H9 (cell line): ENCODE measurements at regions not wholly inside any gene's neighbourhood (a gene's known extent, or its start where the extent isn't known, plus 50 kb on each side); places are given as distances from the start of the nearest gene placed in this dataset.

Experiments used
- DNase-seq: peaks from one replicate; pipeline ENCODE4 v3.0.0-alpha.2; 2017
- H2AFZ ChIP-seq: one replicate; pipeline ENCODE4 v1.6.1; 2013; ENCODE audit warnings: mild to moderate bottlenecking, low read length, control low read depth, moderate library complexity
- H2AK5ac ChIP-seq: 2 replicates; pipeline ENCODE4 v1.6.1; 2013; ENCODE audit warnings: low read length, control low read depth, mixed read lengths; ENCODE audit not compliant: insufficient read length
- H2BK120ac ChIP-seq: one replicate; pipeline ENCODE4 v1.6.1; 2013; ENCODE audit warnings: low read depth, mild to moderate bottlenecking, low read length, control low read depth, inconsistent platforms; ENCODE audit not compliant: poor library complexity, severe bottlenecking
- H2BK12ac ChIP-seq: 2 replicates; pipeline ENCODE4 v1.6.1; 2013; ENCODE audit warnings: low read length, control low read depth, mixed read lengths, low read depth; ENCODE audit not compliant: insufficient read length
- H2BK15ac ChIP-seq: 2 replicates; pipeline ENCODE4 v1.6.1; 2013; ENCODE audit warnings: low read depth, low read length, control low read depth
- H2BK20ac ChIP-seq: one replicate; pipeline ENCODE4 v1.6.1; 2013; ENCODE audit warnings: low read depth, mild to moderate bottlenecking, low read length, control low read depth, inconsistent platforms; ENCODE audit not compliant: poor library complexity, severe bottlenecking
- H2BK5ac ChIP-seq: 2 replicates; pipeline ENCODE4 v1.6.1; 2013; ENCODE audit warnings: low read length, control low read depth, mixed read lengths; ENCODE audit not compliant: insufficient read length
- H3K14ac ChIP-seq: 2 replicates; pipeline ENCODE4 v1.6.1; 2013; ENCODE audit warnings: low read length, control low read depth; ENCODE audit not compliant: insufficient read depth
- H3K18ac ChIP-seq: 2 replicates; pipeline ENCODE4 v1.6.1; 2013; ENCODE audit warnings: low read depth, mild to moderate bottlenecking, mixed read lengths, low read length, control low read depth; ENCODE audit not compliant: insufficient read length
- H3K23ac ChIP-seq: 2 replicates; pipeline ENCODE4 v1.6.1; 2013; ENCODE audit warnings: low read length, control low read depth, mixed read lengths, low read depth; ENCODE audit not compliant: insufficient read length
- H3K23me2 ChIP-seq: 2 replicates; pipeline ENCODE4 v1.6.1; 2013; ENCODE audit warnings: low read depth, mild to moderate bottlenecking, mixed read lengths, low read length, control low read depth; ENCODE audit not compliant: insufficient read length, poor library complexity, severe bottlenecking
- H3K27ac ChIP-seq: 2 replicates; pipeline ENCODE4 v1.5.1; 2013; ENCODE audit warnings: low read length, control low read depth, mixed read lengths, low read depth; ENCODE audit not compliant: insufficient read length
- H3K27me3 ChIP-seq: 2 replicates; pipeline ENCODE4 v1.6.1; 2013; ENCODE audit warnings: low read length, control low read depth, inconsistent platforms; ENCODE audit not compliant: insufficient read depth
- H3K4ac ChIP-seq: 2 replicates; pipeline ENCODE4 v1.6.1; 2013; ENCODE audit warnings: low read depth, mild to moderate bottlenecking, control low read depth, inconsistent platforms, low read length, moderate library complexity
- H3K4me1 ChIP-seq: 2 replicates; pipeline ENCODE4 v1.6.1; 2013; ENCODE audit warnings: low read length, control low read depth, inconsistent platforms; ENCODE audit not compliant: insufficient read depth
- H3K4me2 ChIP-seq: 2 replicates; pipeline ENCODE4 v1.6.1; 2013; ENCODE audit warnings: low read length, control low read depth, mixed read lengths; ENCODE audit not compliant: insufficient read length, insufficient read depth
- H3K56ac ChIP-seq: 2 replicates; pipeline ENCODE4 v1.6.1; 2013; ENCODE audit warnings: low read depth, mild to moderate bottlenecking, mixed read lengths, low read length, control low read depth; ENCODE audit not compliant: insufficient read length
- H3K79me1 ChIP-seq: 2 replicates; pipeline ENCODE4 v1.6.1; 2013; ENCODE audit warnings: low read depth, mild to moderate bottlenecking, moderate library complexity, low read length, control low read depth, inconsistent platforms; ENCODE audit not compliant: insufficient read depth, poor library complexity, severe bottlenecking
- H3K79me2 ChIP-seq: 2 replicates; pipeline ENCODE4 v1.6.1; 2013; ENCODE audit warnings: low read length, control low read depth, inconsistent platforms; ENCODE audit not compliant: insufficient read depth
- H3K9ac ChIP-seq: 2 replicates; pipeline ENCODE4 v1.6.1; 2013; ENCODE audit warnings: low read length, control low read depth, mixed read lengths; ENCODE audit not compliant: insufficient read length; ENCODE audit errors: extremely low read depth
- H3K9me3 ChIP-seq: one replicate; pipeline ENCODE4 v1.6.1; 2013; ENCODE audit warnings: low read depth, low read length, inconsistent platforms; ENCODE audit not compliant: control insufficient read depth
- H3T11ph ChIP-seq: one replicate; pipeline ENCODE4 v1.6.1; 2013; ENCODE audit warnings: mild to moderate bottlenecking, low read length, control low read depth, inconsistent platforms
- H4K20me1 ChIP-seq: one replicate; pipeline ENCODE4 v1.6.1; 2013; ENCODE audit not compliant: control insufficient read depth, insufficient read length, insufficient read depth
- H4K5ac ChIP-seq: 2 replicates; pipeline ENCODE4 v1.6.1; 2013; ENCODE audit warnings: low read depth, mild to moderate bottlenecking, mixed read lengths, low read length, control low read depth; ENCODE audit not compliant: insufficient read length
- H4K8ac ChIP-seq: replicated peaks from 2 replicates; pipeline ENCODE4 v1.6.1; 2013; ENCODE audit warnings: low read length, control low read depth, mixed read lengths, low read depth; ENCODE audit not compliant: insufficient read length
- H4K91ac ChIP-seq: 2 replicates; pipeline ENCODE4 v1.6.1; 2013; ENCODE audit warnings: low read depth, mild to moderate bottlenecking, moderate library complexity, mixed read lengths, low read length, control low read depth; ENCODE audit not compliant: insufficient read length
- H3K27ac Mint-ChIP-seq, 3 experiments: 2 replicates in 2 of 3; 3 replicates in 1 of 3; pipeline ENCODE4 v1.8.0; 2020 to 2021; ENCODE audit warnings: mixed read lengths in 3 of 3, mild to moderate bottlenecking in 1 of 3, moderate library complexity in 1 of 3
- H3K27me3 Mint-ChIP-seq: 2 replicates; pipeline ENCODE4 v1.8.0; 2021; ENCODE audit warnings: low read depth, mild to moderate bottlenecking, moderate library complexity, mixed read lengths
- H3K36me3 Mint-ChIP-seq, 3 experiments: 2 replicates in 2 of 3; 3 replicates in 1 of 3; pipeline ENCODE4 v1.8.0; 2020 to 2021; ENCODE audit warnings: low read depth in 3 of 3, mixed read lengths in 3 of 3; ENCODE audit not compliant: insufficient read depth in 1 of 3
- H3K4me1 Mint-ChIP-seq, 2 experiments: 2 replicates each; pipeline ENCODE4 v1.8.0; 2020; ENCODE audit warnings: mixed read lengths in 2 of 2
- H3K4me3 Mint-ChIP-seq, 2 experiments: 2 replicates in 1 of 2; 3 replicates in 1 of 2; pipeline ENCODE4 v1.8.0; 2020 to 2021; ENCODE audit warnings: mild to moderate bottlenecking in 2 of 2, mixed read lengths in 2 of 2, moderate library complexity in 1 of 2
- H3K9me3 Mint-ChIP-seq, 2 experiments: 2 replicates in 1 of 2; 3 replicates in 1 of 2; pipeline ENCODE4 v1.8.0; 2020; ENCODE audit warnings: mild to moderate bottlenecking in 2 of 2, mixed read lengths in 2 of 2, moderate library complexity in 1 of 2
- TF ChIP-seq, protein P1 (sequence below): fragments of 200-600 bp; sonication (generic); conservative IDR thresholded peaks from 3 replicates; pipeline ENCODE4 v1.8.0; 2021; ENCODE audit warnings: antibody characterized with exemption, mild to moderate bottlenecking

DNA sequence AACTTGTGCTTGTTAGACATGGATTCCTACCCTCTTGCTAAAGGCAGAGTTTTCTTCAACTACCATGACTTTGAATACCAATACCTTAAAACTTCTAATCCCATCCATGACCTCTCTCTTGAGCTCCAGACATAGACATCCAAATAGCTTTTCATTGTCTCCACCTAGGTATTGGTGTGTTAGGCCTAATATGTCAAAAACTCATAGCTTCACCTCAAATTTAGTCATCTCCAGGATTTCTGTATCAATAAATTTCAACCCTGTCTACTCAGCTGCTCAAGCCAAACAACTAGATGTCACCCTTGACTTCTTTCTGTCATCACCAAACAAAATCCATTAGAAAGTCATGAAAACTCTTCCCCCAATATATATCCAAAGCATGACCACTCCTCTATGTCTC lies 617.7 kb upstream of the GRIA3 start:
- H3T11ph ChIP-seq = no peak overlapping the region
- H3K18ac ChIP-seq = no peak overlapping the region
- no peak overlapping the region for H2AK5ac ChIP-seq
- H3K14ac ChIP-seq = no peak overlapping the region
- no peak overlapping the region for H4K91ac ChIP-seq
- no peaks in the 10 kb centered on the region for H3K79me1 ChIP-seq
- peaks cover 0 to 4% (median 3%) of the 10 kb centered on the region in 3 experiments; a peak in 4 of 7 replicates for H3K36me3 Mint-ChIP-seq
- H3K4me1 Mint-ChIP-seq = no peaks in the 10 kb centered on the region
- no peaks in the 10 kb centered on the region for H4K20me1 ChIP-seq
- H3K23me2 ChIP-seq = no peaks in the 10 kb centered on the region
- H2AFZ ChIP-seq = no peak overlapping the region
- no peak for DNase-seq
- H3K9me3 ChIP-seq = peaks cover 5% of the 10 kb centered on the region
- no peak overlapping the region for H3K9ac ChIP-seq
- H3K9me3 Mint-ChIP-seq = peaks cover 20 to 62% of the 10 kb centered on the region in 2 experiments
- H2BK120ac ChIP-seq = no peak overlapping the region
- no peak overlapping the region for H3K4me2 ChIP-seq
- H3K23ac ChIP-seq = no peak overlapping the region
- no peak overlapping the region for H3K27ac ChIP-seq
- no peak overlapping the region for H4K5ac ChIP-seq
- H2BK20ac ChIP-seq = no peak overlapping the region
- no peak overlapping the region for H3K27ac Mint-ChIP-seq
- no peak overlapping the region for H3K4ac ChIP-seq
- TF ChIP-seq, protein P1, sequence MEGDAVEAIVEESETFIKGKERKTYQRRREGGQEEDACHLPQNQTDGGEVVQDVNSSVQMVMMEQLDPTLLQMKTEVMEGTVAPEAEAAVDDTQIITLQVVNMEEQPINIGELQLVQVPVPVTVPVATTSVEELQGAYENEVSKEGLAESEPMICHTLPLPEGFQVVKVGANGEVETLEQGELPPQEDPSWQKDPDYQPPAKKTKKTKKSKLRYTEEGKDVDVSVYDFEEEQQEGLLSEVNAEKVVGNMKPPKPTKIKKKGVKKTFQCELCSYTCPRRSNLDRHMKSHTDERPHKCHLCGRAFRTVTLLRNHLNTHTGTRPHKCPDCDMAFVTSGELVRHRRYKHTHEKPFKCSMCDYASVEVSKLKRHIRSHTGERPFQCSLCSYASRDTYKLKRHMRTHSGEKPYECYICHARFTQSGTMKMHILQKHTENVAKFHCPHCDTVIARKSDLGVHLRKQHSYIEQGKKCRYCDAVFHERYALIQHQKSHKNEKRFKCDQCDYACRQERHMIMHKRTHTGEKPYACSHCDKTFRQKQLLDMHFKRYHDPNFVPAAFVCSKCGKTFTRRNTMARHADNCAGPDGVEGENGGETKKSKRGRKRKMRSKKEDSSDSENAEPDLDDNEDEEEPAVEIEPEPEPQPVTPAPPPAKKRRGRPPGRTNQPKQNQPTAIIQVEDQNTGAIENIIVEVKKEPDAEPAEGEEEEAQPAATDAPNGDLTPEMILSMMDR = no peak
- H4K8ac ChIP-seq = no peak overlapping the region
- H2BK5ac ChIP-seq = no peak overlapping the region
- H3K4me1 ChIP-seq = no peaks in the 10 kb centered on the region
- no peak overlapping the region for H3K56ac ChIP-seq
- H2BK12ac ChIP-seq = no peak overlapping the region
- no peaks in the 10 kb centered on the region for H3K27me3 ChIP-seq
- H2BK15ac ChIP-seq = no peak overlapping the region
- no peaks in the 10 kb centered on the region for H3K27me3 Mint-ChIP-seq
- H3K4me3 Mint-ChIP-seq = no peak overlapping the region
- no peaks in the 10 kb centered on the region for H3K79me2 ChIP-seq
